Gastrocnemius medialis (tissue), 4 donors: ENCODE measurements at regions not wholly inside any gene's neighbourhood (a gene's known extent, or its start where the extent isn't known, plus 50 kb on each side); places are given as distances from the start of the nearest gene placed in this dataset.

Experiments used
- ATAC-seq, 2 donors: fragments of 150-250 bp; one replicate each; pipeline ENCODE4 v1.9.1; 2016
- DNase-seq, 2 donors: peaks; one replicate each; pipeline ENCODE4 v3.0.0-alpha.2; 2019
- H3K27ac ChIP-seq, 4 donors: fragments of 200-600 bp; sonication (generic); 1 replicate in 1 of 4; 2 replicates in 3 of 4; pipeline ENCODE4 v1.5.1; 2016 to 2018; ENCODE audit warnings: mild to moderate bottlenecking in 2 of 4, moderate library complexity in 1 of 4
- H3K27me3 ChIP-seq, 3 donors: fragments of 200-600 bp; sonication (generic) in 2 of 3; 1 replicate in 1 of 3; 2 replicates in 2 of 3; pipeline versions ENCODE4 v1.5.1 to v1.6.0; 2016 to 2019; ENCODE audit warnings: mild to moderate bottlenecking in 1 of 3, moderate library complexity in 1 of 3
- H3K36me3 ChIP-seq, 2 donors: fragments of 200-600 bp; sonication (generic) in 1 of 2; one replicate each; pipeline ENCODE4 v1.5.1; 2017 to 2018
- H3K4me1 ChIP-seq, 2 donors: fragments of 200-600 bp; sonication (generic) in 1 of 2; one replicate each; pipeline ENCODE4 v1.5.1; 2016 to 2017; ENCODE audit warnings: mild to moderate bottlenecking in 2 of 2
- H3K4me3 ChIP-seq, 4 donors: fragments of 200-600 bp; sonication (generic) in 3 of 4; 1 replicate in 1 of 4; 2 replicates in 3 of 4; pipeline ENCODE4 v1.5.1; 2016 to 2019; ENCODE audit warnings: mild to moderate bottlenecking in 2 of 4
- H3K9me3 ChIP-seq, 3 donors: fragments of 200-600 bp; sonication (generic) in 2 of 3; 1 replicate in 1 of 3; 2 replicates in 2 of 3; pipeline ENCODE4 v1.5.1; 2016 to 2019
- POLR2A ChIP-seq, 2 donors: fragments of 450-650 bp; IDR thresholded peaks; one replicate each; pipeline ENCODE4 v1.6.1; 2017; ENCODE audit warnings: antibody characterized with exemption in 2 of 2, mild to moderate bottlenecking in 2 of 2, moderate library complexity in 2 of 2
- in situ Hi-C, 4 donors: fragments of 200-750 bp; cut with MboI; loops; one replicate each; pipeline versions ENCODE4 v1.15.0 to v1.8.0; 2017; ENCODE audit warnings: low sequenced_read_pairs in 4 of 4
- intact Hi-C: fragments of 100-400 bp; cut with DNase I; formaldehyde crosslinking; loops from one replicate; pipeline ENCODE4 v1.15.1; 2023; ENCODE audit warnings: low total_unique reads
- TF ChIP-seq, protein P1 (sequence below), 5 experiments: fragments of 450-650 bp in 3 of 5; fragments of 200-600 bp in 2 of 5; sonication (generic) in 2 of 5; IDR thresholded peaks in 4 of 5; conservative IDR thresholded peaks in 1 of 5; 1 replicate in 4 of 5; 2 replicates in 1 of 5; pipeline ENCODE4 v1.5.1; 2016 to 2019; ENCODE audit warnings: antibody characterized with exemption in 5 of 5, mild to moderate bottlenecking in 3 of 5, moderate library complexity in 3 of 5

DNA sequence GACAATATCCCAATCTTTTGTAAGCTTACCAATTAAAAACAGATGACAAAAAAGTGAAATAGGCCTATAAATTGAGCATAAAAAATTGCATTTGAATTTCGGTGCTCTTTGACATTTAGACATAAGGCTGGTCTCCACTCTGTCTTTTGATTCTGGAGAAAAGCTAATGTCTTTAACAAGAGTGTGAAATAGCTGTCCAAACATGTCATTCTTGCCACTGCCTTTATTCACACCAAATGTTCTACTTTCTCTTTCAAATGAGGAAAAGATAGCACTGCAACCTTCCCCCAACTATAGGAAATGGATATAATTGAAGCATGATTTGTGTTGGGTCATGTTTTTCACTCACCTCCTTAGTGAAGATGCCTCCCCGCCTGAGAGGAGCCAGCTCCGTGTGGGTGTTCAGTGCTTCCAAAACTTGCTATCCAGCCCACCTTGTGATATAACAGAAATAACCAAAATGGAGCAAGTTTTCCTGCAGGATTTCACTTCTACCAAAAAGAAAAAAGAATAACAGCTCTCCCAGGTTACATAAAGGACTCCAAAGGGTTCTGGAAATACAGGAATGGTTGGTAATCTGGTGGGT is 55.2 kb upstream of the STK32A start:
- TF ChIP-seq POLR2A (IDR thresholded peaks at IDR 0.05): no peak
- TF ChIP-seq, protein P1, sequence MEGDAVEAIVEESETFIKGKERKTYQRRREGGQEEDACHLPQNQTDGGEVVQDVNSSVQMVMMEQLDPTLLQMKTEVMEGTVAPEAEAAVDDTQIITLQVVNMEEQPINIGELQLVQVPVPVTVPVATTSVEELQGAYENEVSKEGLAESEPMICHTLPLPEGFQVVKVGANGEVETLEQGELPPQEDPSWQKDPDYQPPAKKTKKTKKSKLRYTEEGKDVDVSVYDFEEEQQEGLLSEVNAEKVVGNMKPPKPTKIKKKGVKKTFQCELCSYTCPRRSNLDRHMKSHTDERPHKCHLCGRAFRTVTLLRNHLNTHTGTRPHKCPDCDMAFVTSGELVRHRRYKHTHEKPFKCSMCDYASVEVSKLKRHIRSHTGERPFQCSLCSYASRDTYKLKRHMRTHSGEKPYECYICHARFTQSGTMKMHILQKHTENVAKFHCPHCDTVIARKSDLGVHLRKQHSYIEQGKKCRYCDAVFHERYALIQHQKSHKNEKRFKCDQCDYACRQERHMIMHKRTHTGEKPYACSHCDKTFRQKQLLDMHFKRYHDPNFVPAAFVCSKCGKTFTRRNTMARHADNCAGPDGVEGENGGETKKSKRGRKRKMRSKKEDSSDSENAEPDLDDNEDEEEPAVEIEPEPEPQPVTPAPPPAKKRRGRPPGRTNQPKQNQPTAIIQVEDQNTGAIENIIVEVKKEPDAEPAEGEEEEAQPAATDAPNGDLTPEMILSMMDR (IDR thresholded peaks at IDR 0.05 in 4 of 5, conservative IDR thresholded peaks at IDR 0.05 in 1 of 5): no peak
- Histone ChIP-seq H3K27me3 (no peaks in the 10 kb centered on the region), H3K4me3 (no peak overlapping the region), H3K27ac (no peak overlapping the region), H3K9me3 (no peaks in the 10 kb centered on the region), H3K36me3 (no peaks in the 10 kb centered on the region), H3K4me1 (no peaks in the 10 kb centered on the region)
- no peak for ATAC-seq
- in situ Hi-C loops (loop anchor here (25.0 kb wide), 1 partner anchor 642 kb away; no protein-coding TSS in a partner anchor), intact Hi-C loops (loop anchor here (10.0 kb wide), 1 partner anchor 85 kb away; no protein-coding TSS in a partner anchor)
- DNase-seq: no peak

DNA sequence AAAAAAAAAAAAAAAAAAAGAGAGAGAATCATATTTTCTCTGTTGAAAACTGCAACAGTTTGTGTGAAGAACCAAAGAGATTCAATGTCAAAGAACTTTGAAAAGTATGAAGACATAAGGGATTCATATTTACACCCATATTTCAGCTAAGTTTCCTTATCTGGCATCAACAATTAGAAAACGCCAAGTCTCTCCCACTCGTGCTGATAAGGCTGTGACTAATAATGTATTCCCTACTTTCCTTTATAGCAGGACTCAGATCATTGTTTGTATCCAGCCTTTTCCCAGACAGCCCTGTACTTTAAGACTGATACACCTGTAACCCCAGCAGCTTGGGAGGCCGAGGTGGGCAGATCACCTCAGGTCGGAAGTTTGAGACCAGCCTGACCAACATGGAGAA is 54.1 kb upstream of the STK32A start:
- Histone ChIP-seq H3K27me3 (no peaks in the 10 kb centered on the region), H3K4me3 (no peak overlapping the region), H3K4me1 (no peaks in the 10 kb centered on the region), H3K9me3 (no peaks in the 10 kb centered on the region), H3K36me3 (no peaks in the 10 kb centered on the region), H3K27ac (no peak overlapping the region)
- no peak for ATAC-seq
- intact Hi-C loops (loop anchor here (10.0 kb wide), 1 partner anchor 86 kb away; no protein-coding TSS in a partner anchor), in situ Hi-C loops (loop anchor here (25.0 kb wide), 1 partner anchor 643 kb away; no protein-coding TSS in a partner anchor)
- TF ChIP-seq POLR2A (IDR thresholded peaks at IDR 0.05): no peak
- TF ChIP-seq, protein P1 (IDR thresholded peaks at IDR 0.05 in 4 of 5, conservative IDR thresholded peaks at IDR 0.05 in 1 of 5): no peak
- DNase-seq: no peak
